Inferior parietal cortex (tissue), 1 donor: ENCODE measurements at regions not wholly inside any gene's neighbourhood (a gene's known extent, or its start where the extent isn't known, plus 50 kb on each side); places are given as distances from the start of the nearest gene placed in this dataset.

Experiments
- DNase-seq: peaks from one replicate; pipeline ENCODE4 v3.0.0-alpha.2; 2016; ENCODE audit errors: extremely low spot score

- no peak for DNase-seq
These were observed 109.9 kb upstream of the TIAM2 start for GRCh38 chr6:154885214-154885613.

- DNase-seq, result no peak
These were observed 109.1 kb upstream of the TIAM2 start for GRCh38 chr6:154886016-154886415.

DNA sequence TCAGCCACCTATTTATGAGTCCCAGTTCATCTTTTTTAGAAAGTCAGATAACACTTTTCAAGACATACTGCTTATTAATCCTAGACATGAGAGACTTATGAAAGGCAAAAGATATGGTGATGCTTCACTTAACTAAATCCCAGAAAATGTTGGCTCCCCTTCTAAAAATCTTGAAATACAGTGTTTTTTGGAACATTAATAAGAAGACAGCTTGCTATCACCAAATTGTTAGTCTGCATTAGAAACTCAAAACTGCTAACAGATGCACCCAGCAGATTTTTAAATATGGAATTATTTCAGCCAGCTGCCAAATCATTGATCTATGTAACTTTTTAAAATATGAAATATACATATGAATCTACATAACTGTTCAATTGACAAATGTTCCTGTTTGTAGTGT lies 108.6 kb upstream of the TIAM2 start:
- no peak for DNase-seq

DNA sequence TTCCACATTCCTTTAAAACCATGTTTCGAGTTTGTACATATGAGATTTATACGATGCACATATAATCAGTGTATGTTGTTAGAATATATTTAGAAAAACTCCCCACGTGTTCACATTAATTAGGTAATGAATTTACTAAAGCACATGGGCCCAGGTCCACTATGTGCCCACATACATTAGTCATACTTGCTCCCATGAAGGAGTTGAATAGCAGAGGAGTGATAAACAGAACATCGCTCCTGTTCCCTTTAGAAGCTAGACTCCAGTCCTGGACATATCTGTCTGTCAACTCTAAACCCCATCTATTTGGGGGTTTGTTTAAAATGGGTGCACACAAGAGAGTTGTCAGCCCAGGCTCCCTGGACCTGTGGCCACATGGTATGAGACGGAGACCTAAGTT lies 108.1 kb upstream of the TIAM2 start:
- no peak for DNase-seq

DNA sequence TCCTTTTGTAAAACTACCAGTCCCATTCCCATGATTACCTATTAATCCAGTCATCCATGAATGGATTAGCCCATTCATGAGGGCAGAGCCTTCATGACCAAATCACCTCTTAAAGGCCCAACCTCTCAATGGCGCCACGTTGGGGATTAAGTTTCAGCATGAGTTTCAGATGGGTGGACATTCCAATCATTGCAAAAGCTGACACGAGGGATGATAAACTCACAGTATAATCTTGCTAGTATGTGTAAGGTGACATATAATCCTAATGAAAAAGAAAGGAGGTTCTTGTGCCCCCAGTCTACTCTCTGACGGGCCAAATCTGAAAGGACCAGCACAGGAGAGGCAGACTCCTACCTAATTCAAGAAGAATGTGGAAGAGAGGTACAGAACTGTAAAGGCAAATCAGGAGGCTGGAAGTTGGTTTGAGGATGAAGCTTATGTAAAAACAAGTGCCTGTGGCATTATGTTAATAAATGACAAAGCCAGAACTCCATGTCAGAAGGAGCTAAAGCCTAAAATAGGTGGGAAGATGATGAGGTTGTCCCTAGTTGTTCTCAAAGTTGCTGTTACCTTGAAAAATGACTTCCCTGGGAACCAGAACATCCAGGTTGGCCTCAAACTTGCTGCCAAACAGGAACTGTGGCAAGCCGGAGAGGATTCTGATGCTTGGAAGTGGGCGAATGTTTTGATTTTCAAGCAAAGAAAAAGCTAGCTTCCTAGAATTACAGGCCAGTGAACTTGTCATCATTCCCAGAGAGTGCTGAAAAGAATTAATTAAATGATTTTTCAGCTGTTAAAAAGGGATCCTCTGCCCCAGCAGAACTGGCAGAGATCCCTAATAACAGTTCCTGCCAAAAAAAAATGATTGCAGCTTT lies 106.5 kb upstream of the TIAM2 start:
- peak; percentile 41 for DNase-seq

DNA sequence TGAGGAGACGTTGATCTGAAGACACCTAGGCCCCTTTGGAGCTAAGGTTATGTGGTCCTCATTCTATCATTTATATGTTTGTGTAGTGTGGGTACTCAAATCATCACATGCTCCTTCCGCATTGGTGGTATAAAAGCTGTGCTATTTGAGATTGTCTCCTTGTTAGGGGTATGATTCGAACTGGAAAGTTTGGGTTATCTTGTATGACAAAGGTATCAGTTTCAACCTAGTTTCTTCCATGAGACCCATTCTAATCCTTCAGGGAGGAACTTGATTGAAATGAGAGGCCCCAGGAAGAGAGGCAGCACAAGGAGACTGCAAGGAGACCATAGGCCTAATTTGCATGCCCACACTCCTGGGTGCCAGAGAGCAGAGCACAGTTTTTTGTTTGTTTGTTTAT lies 104.2 kb upstream of the TIAM2 start:
- no peak for DNase-seq

- DNase-seq, result no peak
These were observed 103.2 kb upstream of the TIAM2 start for GRCh38 chr6:154891901-154892300.

DNA sequence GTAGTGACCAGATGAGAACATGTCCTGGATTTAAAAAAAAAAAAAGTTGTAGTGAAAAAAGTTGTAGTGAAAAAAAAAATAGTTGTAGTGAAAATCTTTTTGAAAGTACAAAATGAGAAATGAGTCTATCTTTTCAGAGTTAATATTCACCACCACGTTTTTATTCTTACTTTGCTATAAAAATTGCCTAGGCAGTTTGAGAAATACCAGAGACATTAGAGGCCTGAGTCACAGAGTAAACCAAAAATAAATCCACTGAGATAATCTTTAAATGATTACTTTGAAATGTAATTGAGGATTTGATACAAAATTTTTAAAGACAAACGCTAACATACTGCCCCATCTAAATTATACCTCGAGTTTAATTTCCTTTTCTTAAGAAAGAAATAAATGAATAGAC lies 101.2 kb upstream of the TIAM2 start:
- no peak for DNase-seq

DNA sequence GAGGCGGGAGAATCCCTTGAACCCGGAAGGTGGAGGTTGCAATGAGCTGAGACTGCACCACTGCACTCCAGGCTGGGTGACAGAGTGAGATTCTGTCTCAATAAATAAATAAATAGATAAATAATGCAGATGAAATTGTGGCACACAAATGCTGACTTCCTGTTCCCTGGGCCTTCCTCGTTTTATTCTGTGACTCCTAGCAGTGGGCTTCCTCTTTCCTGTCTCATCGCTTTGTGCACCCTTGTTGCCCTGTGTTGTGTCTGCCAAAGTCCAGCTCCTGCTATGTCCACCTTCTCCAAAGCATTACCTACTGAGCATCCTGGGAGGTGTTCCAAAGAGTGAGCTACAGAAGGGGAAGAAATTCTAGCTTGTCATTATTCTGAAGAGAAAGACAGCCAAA lies 100.2 kb upstream of the TIAM2 start:
- DNase-seq, result no peak

GRCh38 chr6:154895841-154896240 lies 99.3 kb upstream of the TIAM2 start:
- DNase-seq, result no peak

- no peak for DNase-seq
These were observed 96.3 kb upstream of the TIAM2 start for GRCh38 chr6:154898821-154899220.

DNA sequence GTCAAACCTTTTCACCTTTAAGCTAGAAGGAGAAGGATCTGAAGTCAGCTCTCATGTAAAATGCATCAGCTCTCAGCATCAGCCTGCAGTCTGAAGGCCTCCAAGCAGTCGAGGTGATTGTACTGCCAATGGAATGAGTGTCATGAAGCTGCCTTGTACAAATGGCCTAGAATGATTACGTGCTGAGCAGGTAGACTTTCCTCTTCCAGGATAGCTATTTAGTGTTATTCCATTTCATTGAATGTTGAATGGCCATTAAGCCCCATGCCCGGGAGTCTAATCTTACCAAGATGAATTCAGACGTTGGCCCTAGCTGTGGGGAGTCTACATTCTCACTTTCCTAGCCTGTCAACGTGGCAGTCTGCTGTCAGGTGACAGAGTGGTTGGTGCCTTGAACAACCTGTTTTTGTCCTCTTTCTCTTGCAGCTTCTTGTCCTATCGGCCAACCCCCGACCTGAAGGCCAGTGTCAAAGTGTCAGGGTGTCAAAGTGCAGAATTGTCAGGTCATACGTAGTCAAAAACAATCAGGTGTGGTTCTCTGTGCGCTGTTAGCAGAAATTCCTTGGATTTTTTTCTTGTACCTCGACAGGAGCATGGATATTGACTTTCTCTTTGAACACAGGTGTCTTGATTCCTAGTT lies 95.2 kb upstream of the TIAM2 start:
- DNase-seq, result no peak

DNA sequence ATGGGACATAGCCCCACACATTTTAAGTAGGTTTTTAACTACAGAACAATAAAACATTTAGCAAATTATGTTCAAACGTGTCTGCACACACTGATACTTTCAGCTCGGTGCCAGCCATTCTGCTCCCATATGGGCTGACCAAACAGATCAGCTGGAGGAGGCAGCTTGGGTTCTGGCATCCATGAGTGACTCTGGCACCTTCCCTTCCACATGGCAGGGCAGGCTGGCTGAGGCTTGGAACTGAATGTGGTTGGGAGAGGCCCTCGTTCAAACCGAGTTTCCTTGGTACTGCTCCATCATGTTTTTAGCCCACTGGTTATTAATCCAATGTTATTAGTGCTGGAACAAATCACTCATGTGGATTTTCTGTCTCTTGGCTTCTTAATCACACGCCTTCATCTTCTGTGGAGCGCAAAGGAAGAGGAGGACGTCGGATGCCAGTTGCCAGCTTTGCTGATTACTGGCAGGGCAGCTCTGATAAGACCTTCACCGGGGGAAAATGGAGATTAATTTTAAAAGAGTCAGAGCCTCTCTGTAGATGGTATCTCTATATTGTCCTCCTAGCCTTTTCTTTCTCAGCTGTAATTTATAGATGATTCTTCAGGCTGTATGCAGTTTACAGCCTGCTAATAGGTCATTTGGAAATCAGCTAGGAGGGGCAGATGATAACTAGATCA lies 93.1 kb upstream of the TIAM2 start:
- DNase-seq, result no peak

DNA sequence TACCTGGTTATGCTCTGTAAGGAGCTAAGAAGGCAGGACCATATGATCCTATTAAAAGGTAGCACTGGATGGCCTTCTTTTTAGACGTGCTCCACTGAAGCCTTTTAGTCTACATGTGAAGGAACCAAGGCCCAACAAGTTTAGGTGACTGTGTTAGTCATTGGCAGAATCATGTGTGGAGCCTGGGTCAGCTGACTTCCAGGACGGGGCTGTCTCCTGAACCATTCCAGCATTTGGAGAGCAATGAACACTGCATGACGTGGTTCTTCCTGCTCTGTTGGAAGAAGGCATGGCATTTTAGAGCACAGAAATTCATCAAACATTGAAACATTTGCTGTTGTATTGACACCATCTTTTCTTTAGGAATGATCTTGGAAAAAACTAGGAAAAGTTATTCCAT lies 87.8 kb upstream of the TIAM2 start:
- no peak for DNase-seq

GRCh38 chr6:154908723-154909122 lies 86.4 kb upstream of the TIAM2 start:
- no peak for DNase-seq

- no peak for DNase-seq
These were observed 85.8 kb upstream of the TIAM2 start for GRCh38 chr6:154909311-154909710.

GRCh38 chr6:154909821-154910220 lies 85.3 kb upstream of the TIAM2 start:
- DNase-seq, result no peak

GRCh38 chr6:154914288-154914687 lies 80.8 kb upstream of the TIAM2 start:
- DNase-seq, result no peak

DNA sequence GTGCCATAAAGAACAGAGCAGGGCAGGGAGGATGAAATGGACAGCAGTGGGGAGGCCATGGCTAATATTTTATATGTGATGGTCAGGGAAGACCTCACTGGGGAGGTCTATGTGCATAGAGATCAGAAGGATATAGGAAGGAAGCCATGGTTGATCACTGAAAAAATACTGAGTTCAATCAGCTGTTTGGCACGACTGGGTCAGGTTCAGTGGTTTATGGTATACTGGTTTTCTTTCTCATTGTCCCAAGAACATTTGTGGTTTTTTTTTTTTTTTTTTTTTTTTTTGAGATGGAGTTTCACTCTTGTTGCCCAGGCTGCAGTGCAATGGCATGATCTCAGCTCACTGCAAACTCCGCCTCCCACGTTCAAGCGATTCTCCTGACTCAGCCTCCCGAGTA lies 78.3 kb upstream of the TIAM2 start:
- no peak for DNase-seq

DNA sequence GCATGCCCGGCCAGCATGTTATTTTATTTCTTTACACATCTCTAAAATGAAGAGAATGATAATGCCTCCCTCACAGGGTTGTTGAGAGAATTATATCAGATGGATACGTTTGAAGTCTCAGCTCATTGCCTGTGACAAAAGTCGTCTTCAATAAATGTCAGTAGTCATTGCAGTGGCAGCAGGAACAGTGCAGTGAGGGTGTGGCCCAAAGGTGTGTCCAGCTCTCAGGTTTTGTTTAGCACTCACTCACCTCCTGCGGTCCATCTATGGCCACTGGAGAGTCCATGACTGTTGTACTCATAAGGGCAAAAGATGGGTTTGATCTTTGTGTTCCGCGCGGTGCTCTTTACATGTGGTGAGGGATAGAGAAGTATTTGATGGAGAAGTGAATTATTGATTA lies 77.2 kb upstream of the TIAM2 start:
- no peak for DNase-seq

DNA sequence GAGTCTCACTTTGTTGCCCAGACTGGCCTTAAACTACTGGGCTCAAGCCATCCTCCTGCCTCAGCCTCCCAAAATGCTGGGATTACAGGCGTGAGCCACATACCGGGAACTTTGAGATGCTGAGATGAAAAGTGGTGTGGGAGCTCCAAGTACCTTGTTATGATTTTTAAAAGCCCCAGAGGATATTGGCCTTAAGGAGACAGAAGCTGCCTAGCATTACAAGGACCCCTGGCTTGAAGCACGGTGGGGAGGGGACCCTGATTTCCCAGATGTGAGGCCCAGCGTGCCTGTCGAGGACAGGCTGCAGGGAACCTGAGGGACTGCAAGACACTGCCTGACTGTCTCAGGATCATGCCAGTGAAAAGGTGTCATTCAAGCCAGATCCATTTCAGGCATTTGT lies 75.3 kb upstream of the TIAM2 start:
- no peak for DNase-seq

- no peak for DNase-seq
These were observed 74.5 kb upstream of the TIAM2 start for GRCh38 chr6:154920495-154921200.
